Jurkat, Clone E6-1 (cell line): ENCODE measurements at regions not wholly inside any gene's neighbourhood (a gene's known extent, or its start where the extent isn't known, plus 50 kb on each side); places are given as distances from the start of the nearest gene placed in this dataset.
"Not testable (repeated sequence)": the region's sequence is repeated elsewhere in the genome, so short reads cannot be mapped to it uniquely, and the experiment has no call there.

Experiments used
- DNase-seq: peaks from one replicate; pipeline ENCODE4 v3.0.0-alpha.2; 2011; ENCODE audit warnings: low read depth, low spot score
- H3K4me3 ChIP-seq: 2 replicates; pipeline ENCODE4 v1.5.1; 2011; ENCODE audit warnings: mild to moderate bottlenecking, low read length, control low read depth, moderate library complexity

DNA sequence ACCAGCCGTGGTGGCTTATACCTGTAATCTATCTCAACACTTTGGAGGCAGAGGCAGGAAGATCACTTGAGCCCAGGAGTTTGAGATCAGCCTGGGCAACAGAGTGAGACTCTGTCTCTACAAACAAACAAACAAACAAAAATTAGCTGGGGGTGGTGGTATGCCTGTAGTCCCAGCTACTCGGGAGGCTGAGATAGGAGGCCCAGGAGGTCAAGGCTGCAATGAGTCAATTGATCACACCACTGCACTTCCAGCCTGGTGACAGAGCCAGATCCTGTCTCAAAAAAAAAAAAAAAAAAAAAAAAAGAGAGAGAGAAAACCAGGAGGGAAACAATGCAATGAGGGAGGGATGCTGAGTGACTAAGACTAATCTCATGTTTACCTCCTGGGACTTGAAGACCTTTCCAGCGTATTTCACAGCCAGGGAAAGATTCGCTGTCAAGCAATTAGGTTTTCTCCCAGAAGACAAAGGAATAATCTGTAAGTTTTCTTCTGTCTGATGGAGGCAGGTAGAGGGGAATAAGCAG is 51.1 kb upstream of the MIER3 start:
- DNase-seq: no peak
- H3K4me3 ChIP-seq: no peak overlapping the region

DNA sequence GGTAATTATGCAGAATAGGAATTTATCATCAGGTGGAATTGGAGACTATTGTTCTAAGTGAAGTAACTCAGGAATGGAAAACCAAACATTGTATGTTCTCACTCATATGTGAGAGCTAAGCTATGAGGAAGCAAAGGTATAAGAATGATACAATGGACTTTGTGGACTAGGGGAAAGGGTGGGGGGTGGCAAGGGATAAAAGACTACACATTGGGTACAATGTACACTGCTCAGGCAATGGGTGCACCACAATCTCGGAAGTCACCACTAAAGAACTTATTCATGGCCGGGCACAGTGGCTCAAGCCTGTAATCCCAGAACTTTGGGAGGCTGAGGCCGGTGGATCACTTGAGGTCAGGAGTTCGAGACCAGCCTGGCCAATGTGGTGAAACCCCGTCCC is 51.6 kb upstream of the MIER3 start:
- H3K4me3 ChIP-seq, DNase-seq: not testable (repeated sequence)

DNA sequence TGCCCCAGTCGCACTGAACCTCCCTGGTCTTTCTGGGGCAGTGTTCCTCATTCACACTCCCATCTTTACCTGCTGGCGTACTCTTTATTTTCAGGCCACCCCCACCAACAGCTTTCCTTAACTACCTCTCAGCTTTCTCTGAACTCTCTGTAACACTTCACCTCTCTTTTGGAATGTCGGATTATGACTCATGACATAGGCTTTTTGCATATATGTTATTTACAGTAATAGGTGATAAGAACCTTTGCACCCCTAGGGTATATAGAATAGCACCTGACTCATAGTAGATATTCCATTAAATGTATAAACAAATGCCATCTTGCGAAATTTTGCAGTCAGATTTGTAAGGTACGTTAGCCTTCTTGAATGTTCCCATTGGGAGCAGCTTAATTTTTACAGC is 52.9 kb upstream of the MIER3 start:
- no peak overlapping the region for H3K4me3 ChIP-seq
- DNase-seq: no peak

DNA sequence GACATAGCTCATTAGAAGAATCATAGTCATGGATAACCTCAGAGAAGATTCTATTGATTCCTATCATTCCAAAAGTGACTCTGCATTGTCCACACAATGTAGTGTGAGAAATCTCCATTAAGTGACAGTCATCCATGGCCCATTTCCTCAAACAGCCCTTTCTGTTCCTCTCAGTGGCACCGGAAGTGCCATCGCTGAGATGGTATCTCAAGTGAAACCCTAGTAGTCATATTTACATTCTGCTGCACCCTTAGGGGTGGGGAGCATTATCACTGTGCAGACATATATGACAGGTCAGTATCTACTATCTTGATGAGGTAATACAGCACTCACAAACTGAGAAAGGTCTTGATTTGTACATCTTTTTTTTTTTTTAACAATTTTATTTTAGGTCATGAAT is 55.4 kb upstream of the MIER3 start:
- DNase-seq: no peak
- no peak overlapping the region for H3K4me3 ChIP-seq

DNA sequence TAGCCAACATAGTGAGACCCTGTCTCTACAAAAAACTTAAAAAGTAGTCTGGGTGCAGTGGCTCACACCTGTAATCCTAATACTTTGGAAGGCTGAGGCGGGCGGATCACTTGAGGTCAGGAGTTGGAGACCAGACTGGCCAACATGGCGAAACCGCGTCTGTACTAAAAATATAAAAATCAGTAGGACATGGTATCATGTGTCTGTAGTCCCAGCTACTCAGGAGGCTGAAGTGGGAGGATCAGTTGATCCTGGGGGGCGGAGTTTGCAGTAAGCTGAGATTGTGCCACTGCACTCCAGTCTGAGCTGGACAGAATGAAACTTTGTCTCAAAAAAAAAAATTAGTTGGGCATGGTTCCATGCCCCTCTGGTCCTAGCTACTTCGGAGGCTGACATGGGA is 57.9 kb upstream of the MIER3 start:
- no peak overlapping the region for H3K4me3 ChIP-seq
- DNase-seq: no peak

DNA sequence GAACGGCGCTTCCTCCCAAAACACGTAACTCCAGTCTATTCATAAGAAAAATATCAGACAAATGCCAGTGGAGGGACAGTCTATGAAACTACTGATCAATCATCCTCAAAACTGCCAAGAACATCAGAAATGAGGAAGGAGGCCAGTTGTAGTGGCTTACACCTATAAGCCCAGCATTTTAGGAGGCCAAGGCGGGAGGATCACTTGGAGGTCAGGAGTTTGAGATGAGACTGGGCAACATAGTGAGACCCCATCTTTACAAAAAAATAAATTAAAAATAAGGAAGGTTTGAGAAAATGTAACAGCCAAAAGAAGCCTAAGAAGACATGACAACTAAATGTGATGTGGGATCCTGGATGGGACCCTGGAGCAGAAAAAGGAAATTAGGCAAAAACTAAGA is 58.9 kb upstream of the MIER3 start:
- H3K4me3 ChIP-seq: no peak overlapping the region
- no peak for DNase-seq

DNA sequence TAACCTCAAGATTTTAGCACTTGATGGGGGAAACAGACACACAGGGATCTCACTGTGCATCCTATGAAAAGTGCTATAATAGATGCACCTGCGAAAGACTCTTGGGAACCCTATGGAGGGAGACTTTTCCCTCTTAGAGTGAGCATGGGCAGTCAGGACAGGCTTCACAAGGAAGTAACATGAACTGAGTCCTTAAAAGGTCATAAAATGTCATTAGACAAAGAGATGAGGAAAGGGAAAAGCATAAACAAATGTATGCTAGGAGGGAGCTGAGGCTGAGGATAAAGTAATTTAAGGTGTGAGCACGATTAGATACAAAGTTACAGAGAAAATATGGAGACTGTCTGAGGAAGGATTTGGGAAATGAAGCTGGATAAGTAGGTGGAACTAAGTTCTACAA is 60.6 kb upstream of the MIER3 start:
- DNase-seq: no peak
- no peak overlapping the region for H3K4me3 ChIP-seq

DNA sequence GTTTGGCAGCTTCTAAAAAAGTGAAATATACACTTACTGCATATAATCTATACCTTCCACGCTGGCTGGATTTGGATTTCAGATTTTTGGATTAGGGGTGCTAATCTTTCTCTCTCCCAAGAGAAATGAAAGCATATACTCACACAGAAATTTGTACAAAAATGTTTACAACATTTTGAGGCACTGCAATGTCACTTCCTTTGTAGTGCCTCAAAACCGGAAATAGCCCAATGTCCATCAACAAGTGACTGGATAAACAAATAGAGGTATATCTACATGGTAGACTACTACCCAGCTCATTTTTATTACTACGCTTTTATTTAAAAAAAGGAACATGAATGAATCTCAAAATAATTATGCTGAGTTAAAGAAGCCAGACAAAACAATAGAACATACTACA is 74.0 kb upstream of the MIER3 start:
- H3K4me3 ChIP-seq: no peak overlapping the region
- no peak for DNase-seq

DNA sequence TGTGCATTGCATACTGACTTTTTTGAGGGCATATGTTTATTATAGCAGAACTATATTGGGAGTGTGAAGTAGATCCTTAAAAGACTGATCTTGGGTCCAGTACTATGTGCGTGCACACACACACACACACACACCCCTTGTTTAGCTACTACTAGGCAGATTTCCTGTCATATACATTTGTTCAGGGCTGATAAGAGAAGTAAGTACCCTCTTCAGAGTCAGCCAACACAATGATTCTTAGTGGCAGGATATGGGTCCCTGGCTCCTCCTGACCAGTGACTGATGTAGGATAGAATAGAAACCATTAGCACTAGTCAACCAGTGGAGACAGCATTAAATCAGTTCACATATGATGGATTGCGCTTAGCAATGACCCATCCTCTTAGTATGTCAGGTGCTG is 76.2 kb upstream of the MIER3 start:
- H3K4me3 ChIP-seq: no peak overlapping the region
- no peak for DNase-seq

DNA sequence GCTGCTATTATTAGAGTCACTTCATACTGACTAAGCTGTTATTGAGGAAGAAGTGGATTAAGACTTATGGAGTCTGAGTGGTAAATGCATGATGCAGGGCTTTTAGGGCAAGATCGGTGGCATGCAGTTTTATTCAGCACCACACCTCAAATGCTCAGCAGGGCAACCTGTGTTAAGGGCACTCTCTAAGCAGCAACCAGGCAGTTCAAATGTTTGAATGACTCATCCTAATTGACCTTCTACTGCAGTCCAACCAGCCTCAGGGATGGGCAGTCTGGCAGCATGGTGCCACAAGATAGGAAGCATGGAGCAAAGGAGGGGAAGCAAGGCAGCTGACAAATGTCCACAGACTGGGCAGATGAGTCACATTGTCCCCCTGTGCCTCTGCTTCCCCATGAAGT is 80.2 kb upstream of the MIER3 start:
- no peak overlapping the region for H3K4me3 ChIP-seq
- DNase-seq: no peak

DNA sequence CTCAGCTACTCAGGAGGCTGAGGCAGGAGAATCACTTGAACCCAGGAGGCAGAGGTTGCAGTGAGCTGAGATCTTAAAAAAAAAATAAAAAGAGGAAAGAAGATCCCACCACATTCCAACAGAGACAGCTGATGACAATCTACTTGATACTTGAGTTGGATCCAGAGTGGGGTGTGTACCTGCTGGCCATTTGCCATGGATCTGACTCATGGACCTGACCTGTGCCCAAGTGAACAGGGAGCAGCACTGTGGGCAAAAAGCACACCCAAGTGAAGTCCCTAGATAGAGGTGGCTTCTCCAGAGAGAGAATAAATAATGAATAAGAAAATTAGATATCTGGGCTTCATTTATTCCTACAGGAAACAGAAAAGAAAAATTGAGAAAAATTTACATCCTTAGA is 81.2 kb upstream of the MIER3 start:
- no peak overlapping the region for H3K4me3 ChIP-seq
- DNase-seq: no peak

DNA sequence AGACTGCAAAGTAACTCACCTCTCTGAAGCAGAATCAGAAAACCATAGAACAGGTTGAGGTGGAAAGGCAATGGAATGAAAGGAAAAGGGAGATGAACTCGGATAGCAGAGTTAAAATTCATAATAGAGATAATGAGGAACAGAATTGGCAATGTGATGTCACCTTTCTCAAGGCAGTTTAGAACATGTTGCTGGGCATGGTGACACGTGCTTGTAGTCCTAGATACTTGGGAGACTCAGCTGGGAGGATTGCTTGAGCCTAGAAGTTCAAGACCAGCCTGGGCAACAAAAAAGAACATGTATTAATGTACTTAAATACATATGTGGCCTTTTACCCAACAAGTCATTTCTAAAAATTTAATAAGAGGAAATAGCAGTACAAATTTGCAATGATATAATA is 81.6 kb upstream of the MIER3 start:
- no peak overlapping the region for H3K4me3 ChIP-seq
- no peak for DNase-seq

DNA sequence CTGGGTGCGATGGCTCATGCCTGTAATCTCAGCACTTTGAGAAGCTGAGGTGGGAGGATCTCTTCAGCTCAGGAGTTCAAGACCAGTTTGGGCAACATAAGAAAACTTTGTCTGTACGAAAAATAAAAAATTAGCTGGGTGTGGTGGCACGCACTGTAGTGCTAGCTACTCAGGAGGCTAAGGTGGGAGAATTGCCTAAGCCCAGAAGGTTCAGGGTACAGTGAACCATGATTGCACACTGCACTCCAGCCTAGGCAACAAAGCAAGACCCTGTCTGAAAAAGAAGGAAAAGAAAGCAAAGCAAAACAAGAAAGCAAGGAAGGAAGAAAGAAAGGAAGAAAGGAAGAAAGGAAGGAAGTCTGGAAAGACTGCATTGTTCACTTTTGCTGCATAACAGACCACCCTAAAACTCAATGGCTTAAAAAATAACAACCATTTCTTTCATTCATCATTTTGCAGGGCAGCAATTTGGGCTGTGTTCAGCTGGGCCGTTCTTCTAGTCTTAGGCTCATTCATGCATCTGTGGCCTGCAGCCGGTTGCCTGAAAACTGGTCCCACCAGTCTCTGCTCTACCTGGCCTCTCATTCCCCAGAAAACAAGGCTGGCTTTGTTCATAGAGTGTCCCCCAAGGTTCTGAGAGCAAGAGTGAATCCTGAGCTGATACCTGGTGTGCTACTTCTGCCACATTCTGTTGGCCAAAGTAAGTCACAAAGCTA is 82.4 kb upstream of the MIER3 start:
- H3K4me3 ChIP-seq: no peak overlapping the region
- DNase-seq: no peak

DNA sequence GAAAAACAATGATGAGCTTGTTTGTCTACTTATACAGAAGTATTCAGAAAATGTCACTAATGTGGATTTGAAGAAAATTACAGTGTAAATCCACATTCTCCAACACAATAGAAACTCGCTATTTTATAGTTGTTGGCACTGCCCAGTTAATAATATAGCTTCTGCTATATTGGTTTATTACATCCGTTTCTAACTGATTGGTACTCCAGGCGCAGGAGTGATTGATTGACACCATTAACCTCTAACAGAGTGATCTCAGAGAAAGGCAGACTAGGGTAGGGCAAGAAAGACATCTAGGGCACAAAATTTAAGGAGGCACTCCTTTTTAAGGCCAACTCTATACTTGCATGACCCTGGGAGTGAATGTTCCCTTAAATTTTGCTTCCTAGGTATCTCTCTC is 84.0 kb upstream of the MIER3 start:
- no peak for DNase-seq
- no peak overlapping the region for H3K4me3 ChIP-seq

DNA sequence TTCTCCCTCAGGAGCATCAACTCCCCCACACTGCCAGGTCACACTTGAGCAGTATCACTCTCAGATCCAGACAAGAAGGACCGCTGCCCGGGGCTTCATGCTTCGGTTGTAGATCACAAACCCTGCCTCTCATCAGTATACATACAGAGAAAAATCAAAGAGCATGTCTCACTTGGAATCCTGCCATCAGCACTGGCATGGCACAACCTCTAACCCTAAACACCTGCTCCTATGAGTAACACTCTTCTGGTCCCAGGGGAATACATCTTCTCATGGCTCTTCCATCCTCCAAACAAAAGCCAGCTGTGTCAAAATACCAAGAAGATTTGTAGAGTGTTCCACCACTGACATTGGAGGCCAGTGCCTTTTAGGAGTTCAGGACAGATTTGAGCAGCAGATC is 84.8 kb upstream of the MIER3 start:
- DNase-seq: no peak
- no peak overlapping the region for H3K4me3 ChIP-seq

DNA sequence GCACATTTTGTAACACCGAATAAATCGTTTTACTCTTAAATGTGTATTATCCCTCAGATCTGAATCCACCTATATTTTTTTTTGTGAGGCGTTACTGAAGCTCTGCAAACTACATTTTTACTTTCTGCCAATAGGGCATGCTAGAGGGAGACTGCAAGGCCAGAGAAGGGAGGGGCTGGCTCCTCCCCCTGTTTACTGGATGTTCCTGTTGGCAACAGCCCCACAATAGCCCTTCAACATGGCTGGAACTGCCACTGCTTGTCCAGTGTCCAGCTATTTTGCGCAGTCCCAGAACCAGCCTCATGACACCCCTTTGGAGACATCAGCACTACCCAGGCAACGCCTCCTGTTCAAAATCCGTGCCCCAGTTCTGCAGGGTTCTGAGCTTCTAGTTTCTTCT is 85.4 kb upstream of the MIER3 start:
- H3K4me3 ChIP-seq: no peak overlapping the region
- no peak for DNase-seq

DNA sequence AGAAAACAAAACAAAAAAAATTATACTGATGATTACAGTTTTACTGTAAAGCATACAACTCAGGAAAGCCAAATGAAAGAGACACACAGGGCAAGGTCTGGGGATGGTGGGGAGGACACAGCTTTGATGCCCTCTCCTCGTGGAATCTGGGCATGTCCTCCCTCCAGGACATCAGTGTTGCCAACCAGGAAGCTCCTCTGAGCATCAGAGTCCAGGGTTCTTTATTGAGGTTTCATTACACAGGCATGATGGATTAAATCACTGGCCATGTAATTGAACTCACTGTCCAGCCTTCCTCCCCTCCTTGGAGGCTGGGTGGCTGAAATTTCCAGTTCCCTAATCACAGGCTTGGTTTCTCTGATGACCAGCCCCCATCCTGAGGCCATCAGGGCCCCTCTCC is 89.6 kb upstream of the MIER3 start:
- no peak for DNase-seq
- no peak overlapping the region for H3K4me3 ChIP-seq

DNA sequence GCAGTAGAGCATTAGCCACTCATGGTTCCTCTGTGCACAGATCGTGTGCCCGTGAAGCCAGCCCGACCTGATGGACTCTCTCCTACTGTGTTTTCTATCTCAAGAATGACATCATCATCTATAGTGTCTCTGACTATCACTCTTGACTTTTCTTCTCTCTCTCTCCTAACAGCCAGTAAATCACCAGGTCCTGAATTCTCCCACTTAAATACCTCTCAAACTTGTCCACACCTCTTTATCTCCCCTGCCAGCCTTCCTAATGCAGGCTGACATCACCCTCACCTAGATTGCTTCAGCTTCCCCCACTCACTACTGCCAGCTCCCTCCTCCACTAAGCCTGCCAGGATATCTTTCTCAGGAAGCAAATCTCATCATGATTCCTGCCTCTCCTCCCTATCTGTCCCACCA is 90.6 kb upstream of the MIER3 start:
- H3K4me3 ChIP-seq: no peak overlapping the region
- DNase-seq: no peak

DNA sequence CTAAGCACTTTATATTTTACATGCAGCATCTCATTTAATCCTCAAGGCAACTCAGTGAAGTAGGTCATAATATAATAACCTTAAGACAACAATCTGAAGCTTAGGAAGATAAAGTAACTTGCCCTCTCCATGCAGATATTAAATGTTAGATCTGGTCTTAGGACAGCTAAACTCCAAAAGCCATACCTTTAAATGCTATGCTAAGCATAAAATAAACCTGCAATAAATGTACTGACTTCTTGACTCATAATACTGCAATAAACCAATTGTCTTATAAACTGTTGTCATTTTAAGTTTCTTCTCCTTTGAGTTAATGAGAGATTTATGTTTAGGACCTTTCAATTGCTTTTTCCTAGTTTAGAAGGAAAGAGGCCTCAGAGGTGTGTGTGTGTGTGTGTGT is 102.2 kb upstream of the MIER3 start:
- H3K4me3 ChIP-seq: no peak overlapping the region
- DNase-seq: no peak

DNA sequence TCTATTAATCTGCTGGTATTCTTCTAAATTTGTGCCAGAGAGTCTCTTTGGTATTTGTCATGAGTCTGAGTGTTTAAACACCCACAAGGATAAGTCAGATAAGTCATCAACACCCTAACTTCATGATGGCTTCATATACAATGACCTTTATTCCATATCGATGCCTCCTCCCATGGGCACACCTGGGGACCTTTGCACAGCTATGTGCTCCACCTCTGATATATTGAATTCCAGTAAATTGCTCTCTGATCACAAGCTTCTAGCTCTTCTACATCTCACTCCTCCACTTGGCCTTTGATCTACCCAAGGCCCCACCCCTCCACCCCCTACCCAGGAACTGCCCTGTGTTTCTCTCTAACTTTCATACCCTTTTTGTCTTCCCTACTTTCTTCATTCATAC is 102.7 kb upstream of the MIER3 start:
- no peak for DNase-seq
- no peak overlapping the region for H3K4me3 ChIP-seq

DNA sequence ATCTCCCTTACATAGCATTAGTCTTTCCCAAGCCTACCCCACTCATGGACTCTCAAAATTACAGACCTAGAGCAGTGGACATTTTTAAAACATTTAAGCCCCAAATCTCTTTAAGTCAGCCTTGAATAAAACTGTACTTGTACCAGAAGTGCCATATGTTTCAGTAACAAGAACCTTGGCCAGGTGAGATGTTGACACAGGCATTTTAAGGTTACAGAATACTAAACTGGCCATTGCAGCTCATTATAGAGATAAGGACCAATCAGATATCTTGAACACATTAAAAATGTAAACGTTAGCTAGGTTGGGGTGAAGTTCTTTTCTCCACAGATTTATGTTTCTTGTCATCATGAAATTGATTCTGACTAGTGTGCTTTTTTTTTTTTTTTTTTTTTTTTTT is 103.8 kb upstream of the MIER3 start:
- DNase-seq: no peak
- H3K4me3 ChIP-seq: no peak overlapping the region

DNA sequence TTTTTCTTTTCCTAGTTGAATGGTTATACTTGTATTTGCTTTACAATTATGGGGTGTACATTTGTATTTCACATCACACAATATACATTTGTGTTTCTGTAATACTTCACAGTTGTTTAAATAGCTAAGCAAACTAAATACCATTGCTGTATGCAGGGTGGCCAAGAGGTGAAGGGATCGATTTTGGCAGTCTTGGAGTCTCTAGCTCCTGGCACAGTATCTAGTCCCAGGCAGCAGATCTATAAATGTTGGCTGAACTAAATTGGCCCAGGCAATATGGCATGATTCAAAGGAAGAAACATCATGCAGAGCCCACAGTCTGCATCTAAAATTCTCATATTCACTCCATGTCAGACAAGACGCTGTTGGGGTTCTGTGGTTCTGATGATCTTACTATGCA is 110.1 kb upstream of the GPBP1 start:
- no peak overlapping the region for H3K4me3 ChIP-seq
- no peak for DNase-seq
